ENCODE measurements at regions not wholly inside any gene's neighbourhood (a gene's known extent, or its start where the extent isn't known, plus 50 kb on each side); places are given as distances from the start of the nearest gene placed in this dataset.
"Not testable (repeated sequence)": the region's sequence is repeated elsewhere in the genome, so short reads cannot be mapped to it uniquely, and the experiment has no call there.

GRCh38 chr13:31403711-31404110, 203.9 kb downstream of the B3GLCT start:
- not testable (repeated sequence) for TF ChIP-seq CTCF (conservative IDR thresholded peaks at IDR 0.05; ENCODE audit: low read length); EZH2phosphoT487 (IDR thresholded peaks at IDR 0.05; ENCODE audit: borderline replicate concordance, low read depth, low read length)
